Fibroblast of pulmonary artery (primary cell): ENCODE measurements at regions not wholly inside any gene's neighbourhood (a gene's known extent, or its start where the extent isn't known, plus 50 kb on each side); places are given as distances from the start of the nearest gene placed in this dataset.

ENCODE experiments used
- DNase-seq: peaks from one replicate; pipeline ENCODE4 v3.0.0-alpha.2; 2010; ENCODE audit warnings: low read depth
- H3K4me3 ChIP-seq: replicated peaks from 2 replicates; pipeline ENCODE4 v1.5.1; 2011; ENCODE audit warnings: low read depth, mild to moderate bottlenecking, control low read depth, low read length, moderate library complexity
- CTCF ChIP-seq: IDR thresholded peaks from 2 replicates; pipeline ENCODE4 v1.5.1; 2011; ENCODE audit warnings: mild to moderate bottlenecking, control low read depth, low read length, inconsistent platforms; ENCODE audit errors: missing control alignments

- TF ChIP-seq CTCF = no peak
- DNase-seq = no peak
- H3K4me3 ChIP-seq = no peak overlapping the region
These were observed 100.4 kb downstream of the HMX1 start for GRCh38 chr4:8771258-8771590.

- no peak overlapping the region for H3K4me3 ChIP-seq
- DNase-seq = no peak
- TF ChIP-seq CTCF = no peak
These were observed 101.0 kb downstream of the HMX1 start for GRCh38 chr4:8770518-8771257.

- H3K4me3 ChIP-seq = no peak overlapping the region
- DNase-seq = no peak
- no peak for TF ChIP-seq CTCF
These were observed 101.8 kb downstream of the HMX1 start for GRCh38 chr4:8769645-8770517.

DNA sequence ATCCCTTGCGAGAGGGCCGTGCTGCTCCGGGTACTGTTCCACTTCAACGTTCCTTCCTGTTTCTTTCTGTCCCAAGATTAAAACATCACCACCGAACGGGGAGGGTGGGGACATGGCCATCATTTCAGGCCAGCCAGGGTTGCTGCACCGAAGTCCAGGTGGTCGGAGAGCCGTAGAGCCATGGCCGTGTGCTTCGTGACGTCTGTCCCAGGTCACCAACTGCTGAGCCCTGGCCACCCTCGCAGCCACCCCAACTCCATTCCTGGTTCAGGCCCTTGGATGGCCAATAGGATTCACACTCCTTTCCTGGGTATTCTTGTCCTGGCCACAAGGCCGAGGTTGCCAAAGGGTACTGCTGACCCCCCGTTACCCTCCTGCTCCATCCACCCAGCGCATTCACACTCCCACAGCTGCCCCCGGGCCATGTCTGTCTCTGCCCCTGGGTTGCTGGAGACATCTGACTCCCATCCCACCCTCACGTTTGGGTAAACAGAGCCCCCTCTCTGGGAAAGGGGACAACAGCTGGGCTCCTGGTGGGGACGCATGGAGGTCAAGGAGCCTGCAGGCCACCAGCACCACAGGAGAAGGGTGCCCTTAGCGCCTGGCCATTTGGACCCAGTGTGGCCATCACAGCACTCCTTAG, 103.2 kb downstream of the HMX1 start:
- no peak overlapping the region for H3K4me3 ChIP-seq
- DNase-seq = no peak
- no peak for TF ChIP-seq CTCF

- no peak overlapping the region for H3K4me3 ChIP-seq
- DNase-seq = no peak
- TF ChIP-seq CTCF = no peak
These were observed 105.0 kb downstream of the HMX1 start for GRCh38 chr4:8766610-8767009.

DNA sequence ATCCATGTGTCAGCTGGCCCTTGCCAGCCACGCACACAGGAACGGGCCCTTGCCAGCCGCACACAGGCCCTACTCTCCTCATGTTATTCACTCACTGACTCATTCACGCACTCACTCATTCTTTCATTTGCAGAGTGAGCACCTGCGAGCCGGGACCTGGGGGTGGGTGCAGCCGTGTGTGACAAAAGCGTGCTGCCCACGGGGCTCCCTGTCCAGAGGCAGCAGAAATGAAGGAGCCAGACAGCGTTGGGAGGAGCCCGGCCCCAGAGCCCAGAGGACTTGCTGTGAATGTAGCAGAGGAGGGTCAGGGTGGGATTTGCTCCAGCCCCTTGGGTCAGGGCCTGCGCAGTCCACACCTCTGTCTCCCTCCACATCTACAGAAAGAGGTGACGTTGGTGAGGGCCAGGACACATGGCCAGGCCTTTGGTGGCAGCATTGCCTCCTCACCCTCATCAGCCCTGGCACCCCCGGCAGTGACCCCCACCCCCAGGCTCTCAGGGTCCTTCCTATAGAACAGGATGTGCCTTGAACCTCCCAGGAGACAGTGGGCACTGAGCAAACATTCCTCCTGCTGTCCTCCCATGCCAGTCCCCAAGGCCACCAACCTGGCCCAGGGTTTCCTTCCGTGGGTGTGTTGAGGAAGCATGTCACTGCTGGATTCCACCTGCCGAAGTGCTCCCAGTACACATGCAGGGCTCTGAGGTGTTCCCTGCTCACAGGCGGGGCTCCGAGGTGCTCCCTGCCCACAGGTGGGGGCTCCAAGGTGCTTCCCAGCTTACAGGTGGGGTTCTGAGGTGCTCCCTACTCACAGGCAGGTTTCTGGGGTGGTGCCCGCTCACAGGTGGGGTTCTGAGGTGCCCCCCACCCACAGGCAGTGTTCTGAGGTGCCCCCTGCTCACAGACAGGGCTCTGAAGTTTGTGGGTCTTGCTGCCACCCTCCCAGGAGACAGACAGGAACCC, 105.7 kb downstream of the HMX1 start:
- H3K4me3 ChIP-seq = no peak overlapping the region
- TF ChIP-seq CTCF = no peak
- DNase-seq = no peak
